ENCODE measurements at regions not wholly inside any gene's neighbourhood (a gene's known extent, or its start where the extent isn't known, plus 50 kb on each side); places are given as distances from the start of the nearest gene placed in this dataset.

GRCh38 chr3:72494130-72494529 is 354.1 kb downstream of the SHQ1 start:
- DNase-seq (ENCODE audit: low spot score): no peak
- no peaks in the 10 kb centered on the region for H3K9me3 ChIP-seq (ENCODE audit: low read depth)
- H3K27me3 ChIP-seq: no peaks in the 10 kb centered on the region
- no peaks in the 10 kb centered on the region for H3K9me2 ChIP-seq (replicated peaks; ENCODE audit: insufficient read depth)
- no peak overlapping the region for H3K4me3 ChIP-seq
- WGBS (ENCODE audit: low lambda C conversion rate, missing lambda C conversion rate): 95% methylated on average over 4 of the region's 4 CpGs
- H2AFZ ChIP-seq: no peak overlapping the region
- no peaks in the 10 kb centered on the region for H3K36me3 ChIP-seq (replicated peaks; ENCODE audit: insufficient read depth, low read depth)
- H4K20me1 ChIP-seq (ENCODE audit: insufficient read depth, poor library complexity, severe bottlenecking): no peaks in the 10 kb centered on the region
- TF ChIP-seq EZH2phosphoT487 (IDR thresholded peaks at IDR 0.05; ENCODE audit: low read depth, severe bottlenecking, unreplicated experiment) (no peak), CTCF (IDR thresholded peaks at IDR 0.05; ENCODE audit: poor library complexity) (no peak), EZH2 (IDR thresholded peaks at IDR 0.05; ENCODE audit: borderline replicate concordance) (no peak)
- H3K4me2 ChIP-seq: no peak overlapping the region
- H3K4me1 ChIP-seq (ENCODE audit: insufficient read depth): no peaks in the 10 kb centered on the region
- no peak overlapping the region for H3K27ac ChIP-seq
- no peaks in the 10 kb centered on the region for H3K79me2 ChIP-seq

GRCh38 chr3:72492240-72492639 is 356.0 kb downstream of the SHQ1 start:
- Histone ChIP-seq H4K20me1 (ENCODE audit: insufficient read depth, poor library complexity, severe bottlenecking) (no peaks in the 10 kb centered on the region), H3K27ac (no peak overlapping the region), H3K4me2 (no peak overlapping the region), H3K79me2 (no peaks in the 10 kb centered on the region), H3K36me3 (replicated peaks; ENCODE audit: insufficient read depth, low read depth) (no peaks in the 10 kb centered on the region), H3K9me2 (replicated peaks; ENCODE audit: insufficient read depth) (no peaks in the 10 kb centered on the region), H2AFZ (no peak overlapping the region), H3K4me1 (ENCODE audit: insufficient read depth) (peaks cover 10% of the 10 kb centered on the region), H3K27me3 (no peaks in the 10 kb centered on the region), H3K9me3 (ENCODE audit: low read depth) (no peaks in the 10 kb centered on the region), H3K4me3 (no peak overlapping the region)
- DNase-seq (ENCODE audit: low spot score): no peak
- WGBS (ENCODE audit: low lambda C conversion rate, missing lambda C conversion rate): 87% methylated on average over 2 of the region's 2 CpGs
- TF ChIP-seq CTCF (IDR thresholded peaks at IDR 0.05; ENCODE audit: poor library complexity): no peak
- TF ChIP-seq EZH2phosphoT487 (IDR thresholded peaks at IDR 0.05; ENCODE audit: low read depth, severe bottlenecking, unreplicated experiment): no peak
- TF ChIP-seq EZH2 (IDR thresholded peaks at IDR 0.05; ENCODE audit: borderline replicate concordance): no peak

- no peak overlapping the region for H3K27ac ChIP-seq
- no peaks in the 10 kb centered on the region for H3K9me2 ChIP-seq (replicated peaks; ENCODE audit: insufficient read depth)
- no peak for DNase-seq (ENCODE audit: low spot score)
- H4K20me1 ChIP-seq (ENCODE audit: insufficient read depth, poor library complexity, severe bottlenecking): no peaks in the 10 kb centered on the region
- no peak for TF ChIP-seq CTCF (IDR thresholded peaks at IDR 0.05; ENCODE audit: poor library complexity)
- no peak for TF ChIP-seq EZH2 (IDR thresholded peaks at IDR 0.05; ENCODE audit: borderline replicate concordance)
- no peak for TF ChIP-seq EZH2phosphoT487 (IDR thresholded peaks at IDR 0.05; ENCODE audit: low read depth, severe bottlenecking, unreplicated experiment)
- peaks cover 18% of the 10 kb centered on the region for H3K4me1 ChIP-seq (ENCODE audit: insufficient read depth)
- no peak overlapping the region for H2AFZ ChIP-seq
- no peaks in the 10 kb centered on the region for H3K36me3 ChIP-seq (replicated peaks; ENCODE audit: insufficient read depth, low read depth)
- H3K79me2 ChIP-seq: no peaks in the 10 kb centered on the region
- 65% methylated on average over 6 of the region's 6 CpGs for WGBS (ENCODE audit: low lambda C conversion rate, missing lambda C conversion rate)
- H3K9me3 ChIP-seq (ENCODE audit: low read depth): no peaks in the 10 kb centered on the region
- no peak overlapping the region for H3K4me2 ChIP-seq
- no peaks in the 10 kb centered on the region for H3K27me3 ChIP-seq
- H3K4me3 ChIP-seq: no peak overlapping the region
Observed at GRCh38 chr3:72490688-72491435, 357.4 kb downstream of the SHQ1 start.

Data from hepatocyte (in vitro differentiated cells).